GM19035 (cell line): ENCODE measurements at regions not wholly inside any gene's neighbourhood (a gene's known extent, or its start where the extent isn't known, plus 50 kb on each side); places are given as distances from the start of the nearest gene placed in this dataset.
"Not testable (repeated sequence)": the region's sequence is repeated elsewhere in the genome, so short reads cannot be mapped to it uniquely, and the experiment has no call there.

Experiments
- ATAC-seq: cut with Tn5 transposase; IDR thresholded peaks from one replicate; pipeline ENCODE4 v1.9.1; 2021; ENCODE audit not compliant: unreplicated experiment

GRCh38 chr11:38182126-38182866 is 1584.3 kb upstream of the RAG2 start:
- no peak for ATAC-seq

- ATAC-seq: no peak
Measured at GRCh38 chr11:38176686-38177322, 1578.8 kb upstream of the RAG2 start.

DNA sequence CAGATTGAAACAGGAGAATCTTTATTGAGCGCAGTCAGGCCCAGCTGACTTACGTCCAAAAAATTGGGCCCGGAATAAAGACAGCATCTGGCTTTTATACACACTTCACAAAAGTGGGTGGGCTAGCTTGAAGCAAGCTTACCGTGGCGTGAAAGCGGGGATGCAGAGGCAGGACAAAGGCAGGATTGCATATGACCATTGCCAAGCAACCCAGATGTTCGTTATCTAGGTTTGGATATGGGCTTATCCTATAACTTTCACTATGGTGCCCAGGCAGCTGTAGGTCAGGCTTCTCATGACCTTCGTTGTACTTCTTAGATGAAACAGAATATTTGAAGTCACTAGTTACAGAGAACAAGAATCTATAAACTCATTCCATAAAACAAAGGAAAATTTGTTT is 1575.6 kb upstream of the RAG2 start:
- no peak for ATAC-seq

- ATAC-seq: no peak
Measured at GRCh38 chr11:38169286-38169685, 1571.2 kb upstream of the RAG2 start.

GRCh38 chr11:38163526-38163925 is 1565.5 kb upstream of the RAG2 start:
- no peak for ATAC-seq

DNA sequence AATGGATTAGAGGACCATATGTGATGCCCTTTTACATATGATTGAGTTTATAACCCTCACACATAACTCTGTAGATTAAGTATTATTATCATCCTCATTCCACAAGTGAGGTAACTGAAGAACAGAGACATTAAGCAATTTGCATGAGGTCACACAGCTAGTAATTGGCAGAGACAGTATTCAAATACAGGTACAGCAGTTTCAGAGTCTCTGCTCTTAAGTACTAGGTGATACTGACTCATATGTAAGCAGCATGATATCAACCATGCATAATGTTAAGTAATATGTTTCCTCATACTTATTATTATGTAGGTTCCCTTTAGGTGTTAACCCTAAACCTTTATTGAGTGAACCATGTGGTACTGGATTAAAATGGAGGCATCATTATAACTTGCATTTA is 1562.4 kb upstream of the RAG2 start:
- no peak for ATAC-seq

- ATAC-seq: no peak
Measured at GRCh38 chr11:38159038-38159437, 1561.0 kb upstream of the RAG2 start.

DNA sequence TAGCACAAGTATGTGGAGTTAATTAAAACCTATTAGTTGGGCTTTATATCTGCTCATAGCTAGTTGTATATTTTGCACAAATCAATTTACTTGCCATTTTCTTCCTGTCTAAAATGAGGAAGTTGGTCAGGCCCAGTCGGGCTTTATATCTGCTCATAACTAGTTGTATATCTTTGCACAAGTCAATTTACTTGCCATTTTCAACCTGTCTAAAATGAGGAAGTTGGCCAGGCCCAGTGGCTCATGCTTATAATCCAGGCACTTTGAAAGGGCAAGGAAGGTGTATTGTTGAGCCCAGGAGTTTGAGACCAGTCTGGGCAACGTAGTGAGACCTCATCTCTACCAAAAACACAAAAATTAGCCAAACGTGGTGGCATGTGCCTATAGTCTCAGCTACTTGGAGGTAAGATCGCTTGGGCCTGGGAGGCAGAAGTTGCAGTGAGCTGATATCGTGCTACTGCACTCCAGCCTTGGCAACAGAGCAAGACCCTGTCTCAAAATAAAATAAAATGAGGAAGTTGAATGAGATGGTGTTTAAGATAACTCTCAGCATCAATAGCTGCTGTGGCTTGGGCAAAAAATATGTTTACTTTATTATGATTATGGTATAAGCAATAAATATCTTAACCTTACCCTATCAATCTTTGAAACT is 1558.6 kb upstream of the RAG2 start:
- no peak for ATAC-seq

DNA sequence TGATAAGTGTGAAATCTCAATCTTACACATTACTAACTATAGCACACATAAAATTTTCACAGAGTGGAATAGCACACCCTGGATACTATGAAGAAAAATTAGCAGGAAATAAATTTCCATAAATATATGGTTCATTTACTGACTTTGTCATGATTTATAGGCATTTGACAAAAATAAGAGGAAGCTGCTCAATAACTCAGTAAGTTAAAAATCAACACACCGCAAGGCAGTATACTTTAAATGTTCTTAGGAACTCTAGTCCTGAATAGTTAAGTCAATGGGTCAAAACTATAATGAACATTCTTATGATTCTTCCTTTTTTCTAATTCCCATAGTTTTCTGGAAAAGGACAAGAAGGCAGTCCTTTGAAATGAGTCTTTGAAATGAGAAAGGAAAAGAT is 1557.8 kb upstream of the RAG2 start:
- no peak for ATAC-seq

DNA sequence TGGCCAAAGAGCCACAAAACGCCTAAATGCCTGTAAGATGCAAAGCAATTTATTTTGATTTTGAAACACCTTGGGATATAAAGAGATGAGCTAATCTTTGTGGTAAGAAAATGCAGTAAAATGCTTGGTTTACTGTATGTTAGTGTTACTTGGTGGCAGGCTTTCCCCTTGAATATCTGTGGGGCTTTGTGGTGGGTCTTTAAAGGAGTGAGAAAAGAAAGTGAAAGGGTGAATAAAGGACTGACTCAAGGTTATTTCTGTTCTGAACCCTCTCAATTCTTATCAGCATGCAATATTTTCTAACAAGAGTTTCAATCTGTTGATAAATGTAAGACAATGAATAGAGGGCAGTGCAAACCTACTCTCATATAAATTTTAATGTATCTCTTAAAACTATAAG is 1555.9 kb upstream of the RAG2 start:
- no peak for ATAC-seq

DNA sequence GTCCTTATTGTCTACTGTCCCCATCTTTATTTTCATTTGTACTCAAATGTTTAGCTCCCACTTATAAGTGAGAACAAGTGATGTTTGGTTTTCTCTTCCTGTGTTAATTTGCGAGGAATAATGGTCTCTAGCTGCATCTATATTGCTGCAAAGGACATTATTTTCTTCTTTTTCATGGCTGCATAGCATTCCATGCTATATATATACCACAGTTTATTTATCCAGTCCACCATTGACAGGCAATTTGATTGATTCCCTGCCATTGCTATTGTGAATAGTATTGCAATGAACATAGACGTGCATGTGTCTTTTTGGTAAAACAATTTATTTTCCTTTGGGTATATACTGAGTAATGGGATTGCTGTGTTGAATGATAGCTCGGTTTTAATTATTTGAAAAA is 1545.8 kb upstream of the RAG2 start:
- ATAC-seq: no peak

DNA sequence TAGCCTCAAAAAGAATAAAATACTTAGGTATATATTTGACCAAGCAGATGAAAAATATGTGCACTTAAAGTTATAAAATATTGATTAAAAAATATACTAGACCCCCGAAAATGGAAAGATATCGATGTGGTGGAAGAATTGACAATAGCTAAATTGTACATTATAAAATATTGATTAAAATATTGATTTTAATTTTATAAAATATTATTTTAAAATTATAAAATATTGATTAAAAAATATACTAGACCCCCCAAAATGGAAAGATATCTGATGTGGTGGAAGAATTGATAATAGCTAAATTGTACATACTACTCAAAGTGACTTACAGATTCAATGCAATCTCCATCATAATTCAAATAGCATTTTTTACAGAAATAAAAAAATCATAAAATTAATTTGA is 1540.9 kb upstream of the RAG2 start:
- ATAC-seq: no peak

GRCh38 chr11:38136887-38137286 is 1538.9 kb upstream of the RAG2 start:
- ATAC-seq: no peak

GRCh38 chr11:38131535-38131934 is 1533.5 kb upstream of the RAG2 start:
- ATAC-seq: no peak

GRCh38 chr11:38130976-38131375 is 1532.9 kb upstream of the RAG2 start:
- no peak for ATAC-seq

- no peak for ATAC-seq
Measured at GRCh38 chr11:38130514-38130913, 1532.5 kb upstream of the RAG2 start.

DNA sequence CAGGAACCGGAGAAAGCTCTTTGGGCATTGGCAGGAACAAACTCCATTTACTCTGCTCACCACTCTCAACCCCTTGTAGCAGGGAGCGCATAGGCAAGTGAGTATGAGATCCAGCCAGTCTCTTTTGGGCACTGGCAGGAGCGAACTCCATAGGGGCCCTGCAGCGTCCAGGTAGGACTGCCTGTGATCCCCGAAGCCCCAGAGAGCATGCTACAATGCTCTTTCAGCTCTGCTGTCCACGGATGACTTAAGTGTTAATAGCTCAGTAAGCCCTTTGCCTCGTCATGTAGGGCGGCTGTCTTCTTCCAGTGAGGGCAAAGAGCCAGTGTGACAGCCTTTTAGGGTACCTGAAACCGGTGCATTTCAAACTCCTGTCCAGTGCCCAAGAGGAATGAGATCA is 1525.6 kb upstream of the RAG2 start:
- no peak for ATAC-seq

DNA sequence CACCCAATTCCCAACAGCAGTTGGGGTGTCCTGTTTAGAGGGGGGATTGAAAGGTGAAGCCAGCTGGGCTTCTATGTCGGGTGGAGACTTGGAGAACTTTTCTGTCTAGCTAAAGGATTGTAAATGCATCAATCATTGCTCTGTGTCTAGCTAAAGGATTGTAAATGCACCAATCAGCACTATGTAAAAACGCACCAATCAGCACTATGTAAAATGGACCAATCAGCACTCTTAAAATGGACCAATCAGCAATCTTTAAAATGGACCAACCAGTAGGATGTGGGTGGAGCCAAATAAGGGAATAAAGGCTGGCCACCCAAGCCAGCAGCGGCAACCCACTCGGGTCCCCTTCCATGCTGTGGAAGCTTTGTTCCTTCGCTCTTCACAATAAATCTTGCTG is 1518.6 kb upstream of the RAG2 start:
- not testable (repeated sequence) for ATAC-seq

DNA sequence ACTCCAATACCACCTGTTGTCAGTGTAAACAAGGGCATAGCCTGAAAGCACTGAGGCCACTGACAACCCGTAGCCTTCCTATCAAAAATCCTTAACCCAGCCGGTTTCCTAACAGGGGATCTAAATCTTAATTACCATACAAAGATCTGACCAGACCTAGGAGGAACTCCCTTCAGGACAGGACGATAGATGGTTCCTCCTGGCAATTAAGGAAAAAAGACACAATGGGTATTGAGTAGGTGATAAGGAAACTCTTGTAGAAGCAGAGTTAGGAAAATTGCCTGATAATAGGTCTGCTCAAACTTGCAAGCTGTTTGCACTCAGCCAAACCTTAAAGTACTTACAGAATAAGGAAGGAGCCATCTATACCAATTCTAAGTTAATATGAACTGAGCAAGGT is 1517.3 kb upstream of the RAG2 start:
- not testable (repeated sequence) for ATAC-seq

DNA sequence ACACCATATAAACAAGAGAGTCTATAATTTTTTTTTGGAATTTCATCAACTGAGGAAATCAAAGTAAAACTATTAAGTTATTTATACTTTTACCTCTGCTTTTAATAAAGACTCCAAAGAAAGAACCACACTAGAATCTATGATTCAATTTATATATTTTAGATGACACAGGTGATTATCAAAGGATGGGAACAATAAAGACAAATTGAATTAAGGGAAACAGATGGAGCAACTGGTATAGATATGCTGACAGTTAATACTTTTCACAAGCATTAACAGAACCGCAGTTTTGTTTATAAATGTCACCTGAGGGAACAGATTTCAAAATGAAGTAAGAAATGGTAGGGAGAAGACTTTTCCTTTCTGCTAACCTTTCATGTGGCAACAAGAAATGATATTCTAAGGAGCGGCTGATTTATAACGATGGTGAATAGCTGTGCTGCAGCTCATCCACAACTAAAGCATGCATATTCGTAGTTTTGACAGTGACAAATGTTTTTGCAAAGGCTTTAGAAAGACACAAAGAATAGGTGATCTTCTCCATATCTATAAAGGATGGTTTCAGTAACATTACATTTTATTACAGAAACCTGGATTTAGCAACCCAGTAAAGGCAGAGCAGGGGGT is 1502.9 kb upstream of the RAG2 start:
- no peak for ATAC-seq

DNA sequence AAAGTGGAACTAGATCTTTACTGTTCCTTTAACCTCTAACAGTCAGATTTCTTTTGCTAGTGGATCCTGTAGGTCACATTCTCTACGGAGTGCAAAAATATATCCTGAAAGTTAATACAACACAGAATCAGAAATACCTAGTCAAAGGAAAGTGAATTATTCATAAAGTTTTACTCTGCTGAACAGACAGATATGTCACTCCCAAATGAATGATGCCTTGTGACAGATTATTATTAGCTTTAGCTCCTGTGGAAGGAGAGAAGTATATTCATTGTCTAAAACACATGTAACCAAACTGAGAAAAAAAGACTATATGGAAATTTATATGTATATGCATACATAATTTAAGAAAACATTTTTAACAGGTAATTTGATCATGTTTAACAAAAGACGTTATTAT is 1497.2 kb upstream of the RAG2 start:
- no peak for ATAC-seq

DNA sequence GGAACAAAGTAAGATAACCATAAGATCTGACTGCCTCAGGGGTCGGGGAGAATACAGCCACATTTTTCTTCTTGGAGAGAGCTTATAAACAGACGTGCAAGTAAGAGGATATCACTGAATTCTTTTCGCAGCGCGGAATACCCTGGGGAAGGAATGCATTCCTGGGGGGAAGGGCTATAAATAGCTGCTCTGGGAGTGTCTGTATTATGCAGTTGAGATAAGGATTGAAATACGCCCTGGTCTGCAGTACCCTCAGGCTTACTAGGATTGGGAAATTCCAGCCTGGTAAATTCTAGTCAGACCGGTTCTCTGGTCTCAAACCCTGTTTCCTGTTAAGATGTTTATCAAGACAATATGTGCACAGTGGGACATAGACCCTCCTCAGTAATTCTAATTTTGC is 1491.7 kb upstream of the RAG2 start:
- ATAC-seq: no peak
